ENCODE measurements at regions not wholly inside any gene's neighbourhood (a gene's known extent, or its start where the extent isn't known, plus 50 kb on each side); places are given as distances from the start of the nearest gene placed in this dataset.

DNA sequence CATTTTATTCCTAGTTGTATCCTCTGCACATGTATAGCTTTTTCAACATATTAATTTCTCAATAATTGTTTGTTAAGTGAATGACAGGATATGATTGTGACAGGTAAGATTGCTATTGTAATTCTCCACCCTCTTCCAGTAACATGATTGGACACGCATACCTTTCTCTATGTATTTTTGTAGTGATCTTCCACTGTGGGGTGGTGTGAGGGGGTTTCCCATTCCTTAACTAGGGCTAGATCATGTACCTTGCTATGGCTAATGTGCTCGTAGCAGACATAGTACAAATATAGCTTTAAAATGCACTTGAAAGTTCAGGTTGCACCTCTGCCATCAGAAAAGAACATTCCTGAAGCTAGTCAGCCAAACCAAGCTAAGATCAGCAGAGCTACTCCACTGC is 2392.8 kb upstream of the RAG2 start:
- Histone ChIP-seq H3K4me3 (ENCODE audit: extremely low read depth, insufficient read depth, low read length, poor library complexity, severe bottlenecking) (no peak overlapping the region), H3K9me3 (ENCODE audit: control insufficient read depth, low read length) (no peaks in the 10 kb centered on the region), H3K27ac (ENCODE audit: low read depth, low read length, severe bottlenecking) (no peak overlapping the region), H3K4me1 (ENCODE audit: control insufficient read depth, insufficient read depth, low read length, poor library complexity, severe bottlenecking) (no peaks in the 10 kb centered on the region), H3K36me3 (ENCODE audit: control insufficient read depth, insufficient read depth, low read length) (no peaks in the 10 kb centered on the region)
- no CpG with 5 or more reads among the region's 2 CpGs for WGBS, 2 experiments (ENCODE audit: insufficient coverage in 2 of 2)

DNA sequence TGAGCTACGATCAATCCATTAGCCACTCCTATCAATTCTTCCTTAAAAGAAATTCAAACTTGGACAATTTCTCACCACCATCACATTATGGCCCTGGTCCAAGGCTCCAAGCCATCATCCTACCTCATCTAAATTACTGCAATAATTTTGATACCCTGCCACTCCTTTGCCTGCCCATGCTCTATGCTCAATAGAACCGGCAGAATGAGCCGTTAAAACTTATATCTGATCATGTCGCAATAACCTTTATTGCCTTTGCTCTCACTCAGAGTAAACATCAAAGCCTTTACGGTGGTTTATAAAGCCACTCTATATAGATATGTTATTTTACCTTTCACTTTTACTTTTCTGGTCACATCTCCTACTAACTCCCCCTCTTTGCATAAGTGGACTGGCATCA is 2392.1 kb upstream of the RAG2 start:
- no peaks in the 10 kb centered on the region for H3K36me3 ChIP-seq (ENCODE audit: control insufficient read depth, insufficient read depth, low read length)
- no peak overlapping the region for H3K27ac ChIP-seq (ENCODE audit: low read depth, low read length, severe bottlenecking)
- 70 to 100% methylated on average over 1 to 4 of the region's 5 CpGs for WGBS, 2 experiments (ENCODE audit: insufficient coverage in 2 of 2)

DNA sequence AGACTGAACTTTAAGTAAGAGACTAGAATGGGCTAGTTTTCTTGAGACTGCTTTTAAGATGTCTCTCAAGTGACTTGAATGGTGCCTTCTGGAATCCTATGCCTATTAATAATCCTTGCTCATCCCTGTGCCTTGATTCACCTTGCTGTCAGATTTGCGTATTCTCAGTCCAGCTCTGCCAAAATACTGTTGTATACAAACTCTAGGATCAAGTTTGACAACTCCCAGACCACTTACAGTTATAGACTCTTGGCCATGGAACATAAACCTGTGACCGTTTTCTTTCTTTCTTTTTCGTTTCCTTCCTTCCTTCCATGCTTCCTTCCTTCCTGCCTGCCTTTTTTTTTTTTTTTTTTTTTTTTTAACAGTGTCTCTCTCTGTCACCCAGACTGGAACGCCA is 2390.9 kb upstream of the RAG2 start:
- Histone ChIP-seq H3K9me3 (ENCODE audit: control insufficient read depth, low read length) (no peaks in the 10 kb centered on the region), H3K4me3 (ENCODE audit: extremely low read depth, insufficient read depth, low read length, poor library complexity, severe bottlenecking) (no peak overlapping the region)
- WGBS, 2 experiments (ENCODE audit: insufficient coverage in 2 of 2) = 75 to 100% methylated on average over 1 to 2 of the region's 4 CpGs

More for the DNA sequence above, 2392.1 kb upstream of the RAG2 start:
- Histone ChIP-seq H3K4me3 (ENCODE audit: extremely low read depth, insufficient read depth, low read length, poor library complexity, severe bottlenecking) (no peak overlapping the region), H3K4me1 (ENCODE audit: control insufficient read depth, insufficient read depth, low read length, poor library complexity, severe bottlenecking) (no peaks in the 10 kb centered on the region), H3K9me3 (ENCODE audit: control insufficient read depth, low read length) (no peaks in the 10 kb centered on the region)

DNA sequence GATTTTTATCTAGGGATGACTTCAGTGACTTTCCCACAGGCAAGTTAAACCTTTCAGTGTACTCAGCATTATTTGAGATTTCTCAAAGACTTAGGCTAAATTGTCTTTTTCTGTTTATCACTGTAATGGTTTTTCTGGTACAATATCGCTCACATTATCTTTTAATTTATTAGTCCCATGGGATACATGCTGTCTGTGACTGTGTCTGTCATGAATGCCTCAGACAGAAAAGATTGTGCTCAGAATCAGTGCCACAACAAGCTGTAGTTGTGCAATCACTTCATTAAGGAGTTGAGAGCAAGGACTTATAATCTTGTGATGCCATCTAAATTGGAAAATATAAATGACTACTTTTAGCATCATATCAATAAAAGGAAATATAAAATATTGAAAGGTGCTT is 2374.2 kb upstream of the RAG2 start:
- Histone ChIP-seq H3K27ac (ENCODE audit: low read depth, low read length, severe bottlenecking) (no peak overlapping the region), H3K4me3 (ENCODE audit: extremely low read depth, insufficient read depth, low read length, poor library complexity, severe bottlenecking) (no peak overlapping the region), H3K9me3 (ENCODE audit: control insufficient read depth, low read length) (no peaks in the 10 kb centered on the region), H3K36me3 (ENCODE audit: control insufficient read depth, insufficient read depth, low read length) (no peaks in the 10 kb centered on the region), H3K4me1 (ENCODE audit: control insufficient read depth, insufficient read depth, low read length, poor library complexity, severe bottlenecking) (no peaks in the 10 kb centered on the region)
- 60% methylated on average over 1 of the region's 1 CpG; no CpG with 5 or more reads in 1 of the 2 experiments for WGBS, 2 experiments (ENCODE audit: insufficient coverage in 2 of 2)

More for the DNA sequence above, 2390.9 kb upstream of the RAG2 start:
- Histone ChIP-seq H3K4me1 (ENCODE audit: control insufficient read depth, insufficient read depth, low read length, poor library complexity, severe bottlenecking) (no peaks in the 10 kb centered on the region), H3K36me3 (ENCODE audit: control insufficient read depth, insufficient read depth, low read length) (no peaks in the 10 kb centered on the region), H3K27ac (ENCODE audit: low read depth, low read length, severe bottlenecking) (no peak overlapping the region)

DNA sequence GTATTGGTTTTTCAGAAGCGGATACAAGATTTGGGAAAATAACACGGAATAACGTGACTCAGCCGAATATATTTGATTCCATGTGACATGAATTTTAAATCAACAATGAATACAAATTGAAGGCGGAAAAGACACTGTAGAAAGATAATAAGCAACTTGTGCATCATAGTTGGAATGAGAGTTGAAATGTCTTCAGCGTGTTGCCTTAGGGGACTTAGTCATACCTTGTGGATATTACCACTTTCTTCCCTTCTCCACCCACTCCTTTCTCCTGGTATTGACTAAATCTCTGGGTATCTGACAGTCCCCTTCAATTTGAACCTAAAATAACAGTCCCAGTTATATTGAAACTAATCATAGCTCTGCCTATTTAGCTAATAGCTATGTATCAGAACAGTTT is 2373.1 kb upstream of the RAG2 start:
- H3K4me3 ChIP-seq (ENCODE audit: extremely low read depth, insufficient read depth, low read length, poor library complexity, severe bottlenecking) = no peak overlapping the region
- H3K9me3 ChIP-seq (ENCODE audit: control insufficient read depth, low read length) = no peaks in the 10 kb centered on the region
- WGBS, 2 experiments (ENCODE audit: insufficient coverage in 2 of 2) = 100% methylated on average over 1 of the region's 6 CpGs; no CpG with 5 or more reads in 1 of the 2 experiments
- H3K27ac ChIP-seq (ENCODE audit: low read depth, low read length, severe bottlenecking) = no peak overlapping the region
- no peaks in the 10 kb centered on the region for H3K36me3 ChIP-seq (ENCODE audit: control insufficient read depth, insufficient read depth, low read length)
- H3K4me1 ChIP-seq (ENCODE audit: control insufficient read depth, insufficient read depth, low read length, poor library complexity, severe bottlenecking) = no peaks in the 10 kb centered on the region

DNA sequence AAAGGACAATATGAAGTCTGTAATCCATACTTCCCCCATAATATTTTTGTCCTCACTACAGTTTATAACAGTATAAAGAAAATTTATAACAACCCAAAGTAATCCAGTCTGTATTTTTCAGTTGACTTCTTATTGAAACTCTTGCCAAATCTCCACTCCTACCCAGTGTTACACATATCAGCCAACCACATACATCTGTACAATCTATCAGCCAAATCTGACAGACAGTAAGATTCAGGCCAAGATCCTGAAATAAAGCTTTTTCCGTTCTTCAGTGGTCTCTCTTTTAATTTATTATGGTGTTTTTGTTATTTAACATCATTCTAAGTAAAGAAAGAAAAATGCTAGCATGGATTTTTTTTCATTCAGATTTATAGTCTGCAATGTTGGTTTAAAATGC is 2370.9 kb upstream of the RAG2 start:
- H3K27ac ChIP-seq (ENCODE audit: low read depth, low read length, severe bottlenecking) = no peak overlapping the region

DNA sequence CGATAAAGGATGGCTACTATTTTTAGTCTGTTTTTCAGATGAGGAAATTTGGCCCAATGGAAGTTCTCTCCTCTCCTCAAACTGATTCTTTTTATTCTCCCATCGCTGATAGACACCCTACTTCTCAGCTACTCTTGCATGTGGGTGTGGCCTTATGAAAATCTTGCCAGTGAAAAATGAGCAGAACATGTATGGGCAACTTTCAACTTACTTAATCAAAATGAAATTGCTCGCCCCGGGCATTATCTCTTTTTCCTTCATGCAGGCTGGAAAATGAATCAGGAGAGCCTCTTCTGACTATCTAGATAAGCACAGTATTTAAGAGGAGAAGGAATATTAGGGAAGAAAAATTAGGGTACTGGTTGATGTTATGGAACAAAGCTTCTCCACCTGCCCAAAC is 2354.7 kb upstream of the RAG2 start:
- no peaks in the 10 kb centered on the region for H3K4me1 ChIP-seq (ENCODE audit: control insufficient read depth, insufficient read depth, low read length, poor library complexity, severe bottlenecking)
- no peaks in the 10 kb centered on the region for H3K9me3 ChIP-seq (ENCODE audit: control insufficient read depth, low read length)
- no peaks in the 10 kb centered on the region for H3K36me3 ChIP-seq (ENCODE audit: control insufficient read depth, insufficient read depth, low read length)
- no peak overlapping the region for H3K27ac ChIP-seq (ENCODE audit: low read depth, low read length, severe bottlenecking)
- WGBS, 2 experiments (ENCODE audit: insufficient coverage in 2 of 2) = 80% methylated on average over 1 of the region's 4 CpGs; no CpG with 5 or more reads in 1 of the 2 experiments
- no peak overlapping the region for H3K4me3 ChIP-seq (ENCODE audit: extremely low read depth, insufficient read depth, low read length, poor library complexity, severe bottlenecking)

More for the DNA sequence above, 2370.9 kb upstream of the RAG2 start:
- Histone ChIP-seq H3K4me3 (ENCODE audit: extremely low read depth, insufficient read depth, low read length, poor library complexity, severe bottlenecking) (no peak overlapping the region), H3K36me3 (ENCODE audit: control insufficient read depth, insufficient read depth, low read length) (no peaks in the 10 kb centered on the region), H3K4me1 (ENCODE audit: control insufficient read depth, insufficient read depth, low read length, poor library complexity, severe bottlenecking) (no peaks in the 10 kb centered on the region), H3K9me3 (ENCODE audit: control insufficient read depth, low read length) (no peaks in the 10 kb centered on the region)
- no CpG with 5 or more reads among the region's 1 CpG for WGBS, 2 experiments (ENCODE audit: insufficient coverage in 2 of 2)

DNA sequence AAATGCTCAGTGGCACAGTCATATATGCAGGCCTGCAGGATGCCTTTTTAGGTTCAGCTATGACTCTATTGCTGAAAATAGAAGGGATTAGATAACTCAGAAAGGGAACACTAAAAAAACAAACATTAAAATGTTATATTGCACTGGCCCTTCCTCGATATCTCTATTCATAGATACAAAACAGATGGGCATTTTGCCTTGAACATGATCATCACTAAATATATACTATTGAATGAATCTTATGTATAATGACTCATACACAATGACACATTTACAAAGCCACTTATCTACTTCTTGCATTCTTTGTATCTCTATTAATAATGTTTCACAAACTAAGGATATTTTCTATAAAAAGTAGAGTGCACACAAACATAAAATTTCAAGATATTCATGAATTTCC is 2352.8 kb upstream of the RAG2 start:
- H3K9me3 ChIP-seq (ENCODE audit: control insufficient read depth, low read length) = peaks cover 8% of the 10 kb centered on the region
- H3K4me1 ChIP-seq (ENCODE audit: control insufficient read depth, insufficient read depth, low read length, poor library complexity, severe bottlenecking) = no peaks in the 10 kb centered on the region
- H3K4me3 ChIP-seq (ENCODE audit: extremely low read depth, insufficient read depth, low read length, poor library complexity, severe bottlenecking) = no peak overlapping the region
- H3K27ac ChIP-seq (ENCODE audit: low read depth, low read length, severe bottlenecking) = no peak overlapping the region
- H3K36me3 ChIP-seq (ENCODE audit: control insufficient read depth, insufficient read depth, low read length) = no peaks in the 10 kb centered on the region
- WGBS, 2 experiments (ENCODE audit: insufficient coverage in 2 of 2) = no CpG with 5 or more reads among the region's 1 CpG

DNA sequence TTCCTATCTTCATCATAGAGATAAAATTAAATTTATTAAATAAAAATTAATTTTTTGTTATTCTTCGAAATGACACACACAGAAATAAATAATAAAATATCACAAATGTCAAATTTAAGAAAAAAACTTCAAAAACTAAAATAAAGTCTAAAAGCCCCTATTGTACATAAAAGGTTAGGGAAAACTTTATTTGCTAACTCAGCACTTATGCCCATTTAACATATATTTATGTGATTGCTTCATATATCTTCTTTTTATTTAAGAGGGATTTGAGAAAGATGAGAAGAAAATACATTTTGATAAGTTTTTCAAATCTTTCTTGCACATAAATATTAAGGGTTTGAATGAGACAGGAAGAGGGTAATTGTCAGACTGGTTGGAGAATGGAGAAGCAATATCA is 2350.4 kb upstream of the RAG2 start:
- H3K4me3 ChIP-seq (ENCODE audit: extremely low read depth, insufficient read depth, low read length, poor library complexity, severe bottlenecking) = no peak overlapping the region
- no peaks in the 10 kb centered on the region for H3K4me1 ChIP-seq (ENCODE audit: control insufficient read depth, insufficient read depth, low read length, poor library complexity, severe bottlenecking)
- peaks cover 9% of the 10 kb centered on the region for H3K9me3 ChIP-seq (ENCODE audit: control insufficient read depth, low read length)
- WGBS, 2 experiments (ENCODE audit: insufficient coverage in 2 of 2) = no CpG with 5 or more reads among the region's 1 CpG
- no peak overlapping the region for H3K27ac ChIP-seq (ENCODE audit: low read depth, low read length, severe bottlenecking)
- H3K36me3 ChIP-seq (ENCODE audit: control insufficient read depth, insufficient read depth, low read length) = no peaks in the 10 kb centered on the region

DNA sequence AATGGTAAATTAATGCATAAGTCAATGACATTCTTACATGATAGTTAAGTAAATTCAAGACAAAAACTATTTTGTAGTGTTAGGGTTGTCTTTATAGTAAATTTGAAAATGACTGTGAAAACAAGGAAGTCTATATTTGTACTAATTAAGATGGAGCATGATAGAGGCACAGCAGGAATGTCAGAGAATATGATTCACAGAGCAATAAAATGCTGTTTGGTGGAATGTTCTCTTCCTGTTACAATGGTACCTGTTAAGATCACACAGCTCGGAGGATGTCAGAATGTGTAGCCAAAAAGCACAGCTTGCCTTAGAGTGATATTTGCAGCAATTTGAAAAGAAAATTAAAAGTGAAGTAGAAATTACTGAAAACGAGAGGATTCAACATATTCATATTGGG is 2339.7 kb upstream of the RAG2 start:
- 71 to 100% methylated on average over 1 of the region's 2 CpGs for WGBS, 2 experiments (ENCODE audit: insufficient coverage in 2 of 2)
- no peaks in the 10 kb centered on the region for H3K4me1 ChIP-seq (ENCODE audit: control insufficient read depth, insufficient read depth, low read length, poor library complexity, severe bottlenecking)
- no peak overlapping the region for H3K27ac ChIP-seq (ENCODE audit: low read depth, low read length, severe bottlenecking)
- H3K36me3 ChIP-seq (ENCODE audit: control insufficient read depth, insufficient read depth, low read length) = no peaks in the 10 kb centered on the region
- no peak overlapping the region for H3K4me3 ChIP-seq (ENCODE audit: extremely low read depth, insufficient read depth, low read length, poor library complexity, severe bottlenecking)
- no peaks in the 10 kb centered on the region for H3K9me3 ChIP-seq (ENCODE audit: control insufficient read depth, low read length)

DNA sequence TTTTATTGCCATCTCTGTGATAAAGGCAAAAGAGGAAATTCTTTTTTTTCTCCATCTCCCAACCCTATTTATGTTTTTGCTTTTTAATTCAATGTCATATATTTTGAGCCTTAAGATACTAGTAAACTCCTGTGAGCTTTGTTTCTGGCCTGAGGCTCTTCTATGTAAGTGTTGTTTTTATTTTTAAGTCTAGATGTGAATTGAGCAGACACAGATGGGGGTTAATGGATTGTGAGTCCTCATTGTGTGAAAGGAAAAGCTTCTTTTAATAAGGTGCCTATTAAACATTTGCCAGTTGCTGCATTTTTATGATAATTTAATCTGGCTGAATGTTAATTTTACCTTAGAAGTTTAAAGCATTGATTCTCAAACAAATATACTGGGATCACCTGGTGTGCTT is 2337.9 kb upstream of the RAG2 start:
- H3K9me3 ChIP-seq (ENCODE audit: control insufficient read depth, low read length) = peaks cover 3% of the 10 kb centered on the region
- no peak overlapping the region for H3K4me3 ChIP-seq (ENCODE audit: extremely low read depth, insufficient read depth, low read length, poor library complexity, severe bottlenecking)
- H3K27ac ChIP-seq (ENCODE audit: low read depth, low read length, severe bottlenecking) = no peak overlapping the region
- no peaks in the 10 kb centered on the region for H3K36me3 ChIP-seq (ENCODE audit: control insufficient read depth, insufficient read depth, low read length)
- H3K4me1 ChIP-seq (ENCODE audit: control insufficient read depth, insufficient read depth, low read length, poor library complexity, severe bottlenecking) = no peaks in the 10 kb centered on the region

DNA sequence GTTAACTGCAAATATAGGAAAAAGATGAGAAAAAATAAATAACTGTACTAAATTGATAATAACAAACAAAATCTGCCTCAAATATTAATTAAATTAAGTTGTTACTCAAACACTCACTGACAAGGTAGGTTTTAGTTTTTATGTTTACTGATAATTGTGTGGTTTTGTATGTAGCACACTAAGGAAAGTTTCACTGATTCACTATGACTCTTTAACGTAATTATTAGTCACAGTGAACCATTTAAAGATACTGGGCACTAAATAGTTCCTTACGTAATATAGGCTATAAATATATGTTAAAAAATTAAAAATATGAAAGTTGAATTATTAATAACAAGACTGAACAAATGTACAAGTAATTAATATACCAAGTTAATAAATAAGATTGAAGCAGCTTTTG is 2330.0 kb upstream of the RAG2 start:
- Histone ChIP-seq H3K9me3 (ENCODE audit: control insufficient read depth, low read length) (peaks cover 3% of the 10 kb centered on the region), H3K4me1 (ENCODE audit: control insufficient read depth, insufficient read depth, low read length, poor library complexity, severe bottlenecking) (no peaks in the 10 kb centered on the region), H3K36me3 (ENCODE audit: control insufficient read depth, insufficient read depth, low read length) (no peaks in the 10 kb centered on the region), H3K4me3 (ENCODE audit: extremely low read depth, insufficient read depth, low read length, poor library complexity, severe bottlenecking) (no peak overlapping the region), H3K27ac (ENCODE audit: low read depth, low read length, severe bottlenecking) (no peak overlapping the region)
- WGBS, 2 experiments (ENCODE audit: insufficient coverage in 2 of 2) = no CpG with 5 or more reads among the region's 2 CpGs
